GM12864 (cell line): ENCODE measurements at regions not wholly inside any gene's neighbourhood (a gene's known extent, or its start where the extent isn't known, plus 50 kb on each side); places are given as distances from the start of the nearest gene placed in this dataset.

Experiments used
- DNase-seq: peaks from one replicate; pipeline ENCODE4 v3.0.0-alpha.2; 2011; ENCODE audit warnings: low read depth
- H3K4me3 ChIP-seq: 2 replicates; pipeline ENCODE4 v1.5.1; 2011; ENCODE audit warnings: mild to moderate bottlenecking, low read depth, low read length, control low read depth
- CTCF ChIP-seq: IDR thresholded peaks from 2 replicates; pipeline ENCODE4 v1.5.1; 2011; ENCODE audit warnings: low read depth, mild to moderate bottlenecking, moderate library complexity, low read length, control low read depth, inconsistent platforms; ENCODE audit errors: missing control alignments

- DNase-seq, result no peak
- H3K4me3 ChIP-seq, result no peak overlapping the region
- TF ChIP-seq CTCF, result no peak
Observed at GRCh38 chr19:30755581-30755980, 383.4 kb downstream of the ZNF536 start.

- no peak overlapping the region for H3K4me3 ChIP-seq
- DNase-seq, result no peak
- TF ChIP-seq CTCF, result no peak
Observed at GRCh38 chr19:30754162-30754561, 382.0 kb downstream of the ZNF536 start.

- DNase-seq, result no peak
- H3K4me3 ChIP-seq, result no peak overlapping the region
- no peak for TF ChIP-seq CTCF
Observed at GRCh38 chr19:30752876-30753275, 380.7 kb downstream of the ZNF536 start.

GRCh38 chr19:30752201-30752600, 380.0 kb downstream of the ZNF536 start:
- DNase-seq, result no peak
- no peak overlapping the region for H3K4me3 ChIP-seq
- TF ChIP-seq CTCF, result no peak

GRCh38 chr19:30745476-30745985, 373.3 kb downstream of the ZNF536 start:
- TF ChIP-seq CTCF, result no peak
- H3K4me3 ChIP-seq, result no peak overlapping the region
- no peak for DNase-seq

GRCh38 chr19:30744741-30745475, 372.7 kb downstream of the ZNF536 start:
- no peak overlapping the region for H3K4me3 ChIP-seq
- no peak for TF ChIP-seq CTCF
- no peak for DNase-seq

- H3K4me3 ChIP-seq, result no peak overlapping the region
- no peak for DNase-seq
- no peak for TF ChIP-seq CTCF
Observed at GRCh38 chr19:30743702-30744101, 371.5 kb downstream of the ZNF536 start.
